Endothelial cell of umbilical vein (primary cell): ENCODE measurements at regions not wholly inside any gene's neighbourhood (a gene's known extent, or its start where the extent isn't known, plus 50 kb on each side); places are given as distances from the start of the nearest gene placed in this dataset.

Experiments used
- BruUV-seq: library from RNA; stranded (reverse); fragments of 400-500 nt; replicated peaks from 2 replicates; lab custom pipeline; 2021; lab: Mats Ljungman, UMichigan
- CTCF ChIA-PET: fragments of 300-600, 350-600 bp; sonication (Branson Sonifier 250); formaldehyde crosslinking; loops from one replicate; lab custom pipeline; 2021; ENCODE audit warnings: antibody characterized with exemption, inconsistent platforms; lab: Charles Lee
- POLR2A ChIA-PET: fragments of 300-600, 350-600 bp; sonication (Branson Sonifier 250); formaldehyde crosslinking; loops from one replicate; lab custom pipeline; 2021; ENCODE audit warnings: antibody characterized with exemption, inconsistent platforms; lab: Charles Lee
- DNase-seq: peaks from one replicate; pipeline ENCODE4 v3.0.0-alpha.2; 2011; ENCODE audit warnings: low read depth, low spot score
- FAIRE-seq: peaks from 2 replicates; lab custom pipeline; 2011; peaks lifted over from hg19 to GRCh38; lab: Jason Lieb, UNC
- H2AFZ ChIP-seq: 2 replicates; pipeline ENCODE4 v1.6.0; 2012; ENCODE audit warnings: low read depth, low read length, control low read depth, inconsistent platforms
- H3K27ac ChIP-seq: 2 replicates; pipeline ENCODE4 v1.5.1; 2011; ENCODE audit warnings: low read depth, mild to moderate bottlenecking, control low read depth, low read length, moderate library complexity; ENCODE audit not compliant: insufficient read depth
- H3K27me3 ChIP-seq, 2 experiments: 2 replicates each; pipeline versions ENCODE4 v1.6.0 to v1.6.1; 2011; ENCODE audit warnings: low read length in 2 of 2, mixed read lengths in 1 of 2; ENCODE audit not compliant: control insufficient read depth in 2 of 2, insufficient read depth in 2 of 2
- H3K36me3 ChIP-seq, 2 experiments: 2 replicates in 1 of 2; 3 replicates in 1 of 2; pipeline ENCODE4 v1.5.1; 2011; ENCODE audit warnings: low read length in 2 of 2, mild to moderate bottlenecking in 1 of 2, moderate library complexity in 1 of 2; ENCODE audit not compliant: control insufficient read depth in 2 of 2, insufficient read depth in 2 of 2; ENCODE audit errors: extremely low read depth in 1 of 2
- H3K4me1 ChIP-seq: 3 replicates; pipeline ENCODE4 v1.5.1; 2011; ENCODE audit warnings: mild to moderate bottlenecking, low read length; ENCODE audit not compliant: control insufficient read depth, insufficient read depth; ENCODE audit errors: extremely low read depth
- H3K4me2 ChIP-seq: 2 replicates; pipeline ENCODE4 v1.6.1; 2011; ENCODE audit warnings: low read length, control low read depth, mixed read lengths; ENCODE audit not compliant: insufficient read depth
- H3K4me3 ChIP-seq, 3 experiments: fragments of 200-600 bp in 1 of 3; sonication (generic), shearing (Covaris generic) in 1 of 3; replicated peaks in 1 of 3; 2 replicates each; pipeline ENCODE4 v1.5.1; 2011 to 2016; ENCODE audit warnings: control low read depth in 3 of 3, low read length in 3 of 3, mild to moderate bottlenecking in 2 of 3, inconsistent platforms in 1 of 3, low read depth in 1 of 3, moderate library complexity in 1 of 3; ENCODE audit not compliant: insufficient read depth in 1 of 3
- H3K79me2 ChIP-seq: 2 replicates; pipeline ENCODE4 v1.6.0; 2012; ENCODE audit warnings: low read length, inconsistent platforms; ENCODE audit not compliant: control insufficient read depth, insufficient read depth
- H3K9ac ChIP-seq: replicated peaks from 2 replicates; pipeline ENCODE3; 2011; ENCODE audit warnings: low read length, control low read depth; ENCODE audit not compliant: insufficient read depth; ENCODE audit errors: extremely low read depth
- H3K9me1 ChIP-seq: replicated peaks from 3 replicates; pipeline ENCODE4 v1.6.0; 2011; ENCODE audit warnings: mild to moderate bottlenecking, low read length; ENCODE audit not compliant: control insufficient read depth, insufficient read depth; ENCODE audit errors: extremely low read depth
- H3K9me3 ChIP-seq: replicated peaks from 2 replicates; pipeline ENCODE4 v1.5.1; 2012; ENCODE audit warnings: low read length, inconsistent platforms; ENCODE audit not compliant: control insufficient read depth, insufficient read depth
- H4K20me1 ChIP-seq: replicated peaks from 2 replicates; pipeline ENCODE3; 2011; ENCODE audit warnings: mild to moderate bottlenecking, low read length; ENCODE audit not compliant: control insufficient read depth, insufficient read depth; ENCODE audit errors: extremely low read depth
- EZH2 ChIP-seq: IDR thresholded peaks from 2 replicates; pipeline ENCODE4 v1.6.1; 2012; ENCODE audit warnings: borderline replicate concordance, low read depth, mild to moderate bottlenecking, moderate library complexity, low read length, inconsistent platforms; ENCODE audit not compliant: severe bottlenecking
- POLR2AphosphoS5 ChIP-seq: IDR thresholded peaks from 2 replicates; pipeline ENCODE4 v1.6.1; 2012; ENCODE audit warnings: low read depth, mild to moderate bottlenecking, control low read depth, low read length, moderate library complexity; ENCODE audit not compliant: insufficient read depth
- dilution Hi-C: fragments of 300-500 bp; cut with MboI; formaldehyde crosslinking; loops from one replicate; pipeline ENCODE4 v1.15.0; 2019; ENCODE audit warnings: low sequenced_read_pairs; ENCODE audit not compliant: extremely low pct_ligation_motif_present
- intact Hi-C: fragments of 100-400 bp; cut with micrococcal nuclease; formaldehyde crosslinking; loops from one replicate; pipeline ENCODE4 v1.10.0; 2022

- H3K4me2 ChIP-seq: no peak overlapping the region
- TF ChIP-seq EZH2: no peak
- H3K4me3 ChIP-seq: no peak overlapping the region
- H3K27me3 ChIP-seq: no peaks in the 10 kb centered on the region
- H3K9me3 ChIP-seq: peaks cover 2% of the 10 kb centered on the region
- no peak overlapping the region for H3K9ac ChIP-seq
- no peaks in the 10 kb centered on the region for H3K79me2 ChIP-seq
- DNase-seq: no peak
- ChIA-PET CTCF (no interaction called here), POLR2A (no interaction called here)
- H3K36me3 ChIP-seq: no peaks in the 10 kb centered on the region
- FAIRE-seq: no peak
- no peaks in the 10 kb centered on the region for H3K4me1 ChIP-seq
- H3K27ac ChIP-seq: no peak overlapping the region
- no peaks in the 10 kb centered on the region for H4K20me1 ChIP-seq
- H2AFZ ChIP-seq: no peak overlapping the region
- H3K9me1 ChIP-seq: no peaks in the 10 kb centered on the region
- dilution Hi-C loops (no loop called here), intact Hi-C loops (no loop called here)
- BruUV-seq: no TSS peak
Measured at GRCh38 chr7:86248977-86249376, 394.7 kb upstream of the GRM3 start.

- no peak overlapping the region for H2AFZ ChIP-seq
- H3K79me2 ChIP-seq: no peaks in the 10 kb centered on the region
- H3K4me3 ChIP-seq: no peak overlapping the region
- CTCF ChIA-PET: no interaction called here
- intact Hi-C loops: no loop called here
- H3K36me3 ChIP-seq: no peaks in the 10 kb centered on the region
- DNase-seq: no peak
- no peak for TF ChIP-seq POLR2AphosphoS5
- H3K4me2 ChIP-seq: no peak overlapping the region
- H3K27me3 ChIP-seq: no peaks in the 10 kb centered on the region
- H3K4me1 ChIP-seq: no peaks in the 10 kb centered on the region
- FAIRE-seq: no peak
- H3K27ac ChIP-seq: no peak overlapping the region
- dilution Hi-C loops: no loop called here
- peaks cover 3% of the 10 kb centered on the region for H3K9me3 ChIP-seq
- POLR2A ChIA-PET: no interaction called here
- no TSS peak for BruUV-seq
- H4K20me1 ChIP-seq: no peaks in the 10 kb centered on the region
- H3K9me1 ChIP-seq: no peaks in the 10 kb centered on the region
- H3K9ac ChIP-seq: no peak overlapping the region
Measured at GRCh38 chr7:86243171-86243570, 400.5 kb upstream of the GRM3 start.
